HEK293 (cell line): ENCODE measurements at regions not wholly inside any gene's neighbourhood (a gene's known extent, or its start where the extent isn't known, plus 50 kb on each side); places are given as distances from the start of the nearest gene placed in this dataset.

ENCODE experiments used
- CTCF ChIA-PET: fragments of 350-600 bp; formaldehyde crosslinking; extraction: SDS; loops from one replicate; lab custom pipeline; 2021; ENCODE audit warnings: antibody characterized with exemption; lab: Yijun Ruan, JAX
- POLR2A ChIA-PET: fragments of 300-600 bp; formaldehyde crosslinking; extraction: SDS; loops from one replicate; lab custom pipeline; 2020; ENCODE audit warnings: antibody characterized with exemption, inconsistent platforms; lab: Yijun Ruan, JAX
- H3K27ac ChIP-seq: fragments of 200-500 bp; sonication (Bioruptor generic); 2 replicates; pipeline ENCODE4 v1.5.1; 2014; ENCODE audit warnings: low read depth, low read length, control low read depth, inconsistent platforms; ENCODE audit errors: extremely low read depth
- H3K36me3 ChIP-seq, 2 experiments: fragments of 200-500 bp in 1 of 2; sonication (Bioruptor generic) in 1 of 2; 1 replicate in 1 of 2; 2 replicates in 1 of 2; pipeline ENCODE4 v1.5.1; 2014 to 2017; ENCODE audit warnings: inconsistent platforms in 2 of 2, low read length in 2 of 2; ENCODE audit not compliant: control insufficient read depth in 2 of 2, insufficient read depth in 1 of 2
- H3K4me1 ChIP-seq: fragments of 200-500 bp; sonication (Bioruptor generic); 2 replicates; pipeline ENCODE4 v1.5.1; 2014; ENCODE audit warnings: mild to moderate bottlenecking, low read length, inconsistent platforms; ENCODE audit not compliant: control insufficient read depth, insufficient read depth
- H3K4me3 ChIP-seq: 2 replicates; pipeline ENCODE4 v1.5.1; 2011; ENCODE audit warnings: low read depth, mild to moderate bottlenecking, control low read depth, low read length, moderate library complexity
- H3K9me3 ChIP-seq: fragments of 200-500 bp; sonication (Bioruptor generic); 2 replicates; pipeline ENCODE4 v1.5.1; 2014; ENCODE audit warnings: low read depth, low read length, inconsistent platforms; ENCODE audit not compliant: control insufficient read depth, insufficient read depth
- GFI1B ChIP-seq: fragments of 450-650 bp; formaldehyde crosslinking; IDR thresholded peaks from 2 replicates; pipeline ENCODE4 v1.5.1; 2016; ENCODE audit warnings: missing biosample characterization, missing genetic modification characterization
- HOXD13 ChIP-seq: sonication (generic); formaldehyde crosslinking; IDR thresholded peaks from 2 replicates; pipeline ENCODE4 v1.8.0; 2022; ENCODE audit warnings: missing genetic modification reagents, borderline replicate concordance
- KLF1 ChIP-seq: fragments of 450-650 bp; formaldehyde crosslinking; IDR thresholded peaks from 2 replicates; pipeline ENCODE4 v1.5.1; 2016; ENCODE audit warnings: missing biosample characterization, missing genetic modification characterization
- PRDM1 ChIP-seq: fragments of 450-650 bp; formaldehyde crosslinking; IDR thresholded peaks from 2 replicates; pipeline ENCODE4; 2016; ENCODE audit warnings: missing biosample characterization, missing genetic modification characterization
- WT1 ChIP-seq: fragments of 450-650 bp; formaldehyde crosslinking; IDR thresholded peaks from 2 replicates; pipeline ENCODE4 v1.5.1; 2016; ENCODE audit warnings: missing biosample characterization, missing genetic modification characterization
- ZBTB20 ChIP-seq: fragments of 450-650 bp; formaldehyde crosslinking; IDR thresholded peaks from 2 replicates; pipeline ENCODE4 v1.5.1; 2016; ENCODE audit warnings: missing biosample characterization, missing genetic modification characterization
- ZFHX2 ChIP-seq: fragments of 450-650 bp; formaldehyde crosslinking; conservative IDR thresholded peaks from 2 replicates; pipeline ENCODE4 v1.5.1; 2016; ENCODE audit warnings: missing biosample characterization, missing genetic modification characterization
- ZFP41 ChIP-seq: fragments of 450-650 bp; formaldehyde crosslinking; IDR thresholded peaks from 2 replicates; pipeline ENCODE4 v1.5.1; 2016; ENCODE audit warnings: missing biosample characterization, missing genetic modification characterization, borderline replicate concordance
- ZNF10 ChIP-seq: fragments of 450-650 bp; formaldehyde crosslinking; IDR thresholded peaks from 2 replicates; pipeline ENCODE4 v1.5.1; 2017; ENCODE audit warnings: missing biosample characterization, missing genetic modification characterization
- ZNF155 ChIP-seq: fragments of 450-650 bp; formaldehyde crosslinking; IDR thresholded peaks from 2 replicates; pipeline ENCODE4 v1.5.1; 2016; ENCODE audit warnings: missing biosample characterization, missing genetic modification characterization
- ZNF16 ChIP-seq: fragments of 450-650 bp; formaldehyde crosslinking; IDR thresholded peaks from 2 replicates; pipeline ENCODE4 v1.5.1; 2016; ENCODE audit warnings: low read depth, missing biosample characterization, missing genetic modification characterization
- ZNF223 ChIP-seq: fragments of 450-650 bp; formaldehyde crosslinking; IDR thresholded peaks from 2 replicates; pipeline ENCODE4 v1.5.1; 2016; ENCODE audit warnings: missing biosample characterization, missing genetic modification characterization
- ZNF473 ChIP-seq: fragments of 450-650 bp; formaldehyde crosslinking; IDR thresholded peaks from 2 replicates; pipeline ENCODE4 v1.5.1; 2017; ENCODE audit warnings: missing biosample characterization, missing genetic modification characterization
- ZNF514 ChIP-seq: fragments of 450-650 bp; formaldehyde crosslinking; IDR thresholded peaks from 2 replicates; pipeline ENCODE4 v1.5.1; 2016; ENCODE audit warnings: missing biosample characterization, missing genetic modification characterization
- ZNF548 ChIP-seq: fragments of 450-650 bp; formaldehyde crosslinking; IDR thresholded peaks from 2 replicates; pipeline ENCODE4 v1.5.1; 2016; ENCODE audit warnings: missing biosample characterization, missing genetic modification characterization
- ZNF558 ChIP-seq: fragments of 450-650 bp; formaldehyde crosslinking; IDR thresholded peaks from 2 replicates; pipeline ENCODE4 v1.5.1; 2016; ENCODE audit warnings: missing biosample characterization, missing genetic modification characterization
- ZNF623 ChIP-seq: fragments of 450-650 bp; formaldehyde crosslinking; IDR thresholded peaks from 2 replicates; pipeline ENCODE4 v1.5.1; 2016; ENCODE audit warnings: missing biosample characterization, missing genetic modification characterization
- ZNF707 ChIP-seq: fragments of 450-650 bp; formaldehyde crosslinking; IDR thresholded peaks from 2 replicates; pipeline ENCODE4 v1.5.1; 2016; ENCODE audit warnings: missing biosample characterization, missing genetic modification characterization
- ZNF843 ChIP-seq: fragments of 450-650 bp; formaldehyde crosslinking; IDR thresholded peaks from 2 replicates; pipeline ENCODE4 v1.5.1; 2016; ENCODE audit warnings: missing biosample characterization, missing genetic modification characterization
- ZSCAN23 ChIP-seq: fragments of 450-650 bp; formaldehyde crosslinking; IDR thresholded peaks from 2 replicates; pipeline ENCODE4 v1.5.1; 2016; ENCODE audit warnings: missing biosample characterization, missing genetic modification characterization
- TF ChIP-seq, protein P1 (sequence below): fragments of 450-650 bp; formaldehyde crosslinking; IDR thresholded peaks from 2 replicates; pipeline ENCODE4 v1.5.1; 2016; ENCODE audit warnings: missing biosample characterization, missing genetic modification characterization
- TF ChIP-seq, protein P2 (sequence below): fragments of 450-650 bp; formaldehyde crosslinking; conservative IDR thresholded peaks from 2 replicates; pipeline ENCODE4 v1.5.1; 2016; ENCODE audit warnings: low read depth, missing biosample characterization, missing genetic modification characterization
- TF ChIP-seq, protein P3 (sequence below): fragments of 450-650 bp; formaldehyde crosslinking; IDR thresholded peaks from 2 replicates; pipeline ENCODE4 v1.5.1; 2016; ENCODE audit warnings: missing biosample characterization, missing genetic modification characterization
- TF ChIP-seq, protein P4 (sequence below): sonication (generic); formaldehyde crosslinking; IDR thresholded peaks from 2 replicates; pipeline ENCODE4 v1.8.1; 2022; ENCODE audit warnings: mild to moderate bottlenecking, moderate library complexity, missing genetic modification reagents

DNA sequence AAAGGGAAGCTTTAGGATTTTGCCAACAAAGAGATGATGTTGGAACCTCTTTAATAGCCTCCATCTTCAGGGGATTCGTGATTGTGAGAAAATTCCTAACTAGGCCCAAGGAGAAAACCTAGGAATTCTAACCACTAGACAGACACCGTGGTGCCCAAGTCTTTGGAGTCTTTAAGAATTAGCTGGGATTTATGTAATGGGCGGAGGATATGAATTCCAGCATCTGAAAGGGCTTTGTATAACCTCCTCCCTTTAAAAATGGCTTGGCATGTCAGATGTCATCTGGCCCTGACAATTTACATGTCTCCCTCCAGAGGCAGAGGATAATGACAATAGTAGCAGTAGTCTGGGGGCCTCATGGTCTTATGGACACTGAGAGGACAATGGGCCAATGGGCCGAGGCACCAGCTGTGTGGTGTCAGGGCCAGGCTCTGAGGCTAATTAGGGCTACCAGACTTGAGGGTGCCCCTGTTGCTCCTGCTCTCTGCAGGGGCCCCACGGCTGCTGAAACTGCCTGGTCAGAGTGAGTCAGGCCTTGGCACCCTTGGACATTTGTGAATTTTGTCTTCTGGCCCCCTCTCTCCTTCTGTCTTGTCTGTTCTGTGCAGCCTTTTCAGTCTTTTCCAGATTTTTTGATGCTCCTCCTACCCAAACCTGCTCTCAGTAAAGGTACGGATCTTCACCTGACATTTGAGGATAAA is 113.9 kb downstream of the EDN1 start:
- Histone ChIP-seq H3K36me3 (no peaks in the 10 kb centered on the region), H3K4me1 (no peaks in the 10 kb centered on the region), H3K9me3 (no peaks in the 10 kb centered on the region), H3K4me3 (no peak overlapping the region), H3K27ac (no peak overlapping the region)
- CTCF ChIA-PET = no interaction called here
- POLR2A ChIA-PET = no interaction called here
- TF ChIP-seq ZNF623 (no peak), ZBTB20 (tag by site-specific recombination) (no peak), ZNF155 (tag by site-specific recombination) (no peak), WT1 (tag by site-specific recombination) (no peak), HOXD13 (no peak), GFI1B (tag by site-specific recombination) (no peak), ZNF16 (tag by site-specific recombination) (no peak), PRDM1 (tag by site-specific recombination) (no peak), ZNF843 (tag by site-specific recombination) (no peak), ZNF514 (no peak), ZFHX2 (tag by site-specific recombination) (no peak), ZNF10 (tag by site-specific recombination) (no peak), ZFP41 (no peak)
- TF ChIP-seq, protein P1, sequence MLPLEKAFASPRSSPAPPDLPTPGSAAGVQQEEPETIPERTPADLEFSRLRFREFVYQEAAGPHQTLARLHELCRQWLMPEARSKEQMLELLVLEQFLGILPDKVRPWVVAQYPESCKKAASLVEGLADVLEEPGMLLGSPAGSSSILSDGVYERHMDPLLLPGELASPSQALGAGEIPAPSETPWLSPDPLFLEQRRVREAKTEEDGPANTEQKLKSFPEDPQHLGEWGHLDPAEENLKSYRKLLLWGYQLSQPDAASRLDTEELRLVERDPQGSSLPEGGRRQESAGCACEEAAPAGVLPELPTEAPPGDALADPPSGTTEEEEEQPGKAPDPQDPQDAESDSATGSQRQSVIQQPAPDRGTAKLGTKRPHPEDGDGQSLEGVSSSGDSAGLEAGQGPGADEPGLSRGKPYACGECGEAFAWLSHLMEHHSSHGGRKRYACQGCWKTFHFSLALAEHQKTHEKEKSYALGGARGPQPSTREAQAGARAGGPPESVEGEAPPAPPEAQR (tag by site-specific recombination) = no peak
- TF ChIP-seq, protein P2, sequence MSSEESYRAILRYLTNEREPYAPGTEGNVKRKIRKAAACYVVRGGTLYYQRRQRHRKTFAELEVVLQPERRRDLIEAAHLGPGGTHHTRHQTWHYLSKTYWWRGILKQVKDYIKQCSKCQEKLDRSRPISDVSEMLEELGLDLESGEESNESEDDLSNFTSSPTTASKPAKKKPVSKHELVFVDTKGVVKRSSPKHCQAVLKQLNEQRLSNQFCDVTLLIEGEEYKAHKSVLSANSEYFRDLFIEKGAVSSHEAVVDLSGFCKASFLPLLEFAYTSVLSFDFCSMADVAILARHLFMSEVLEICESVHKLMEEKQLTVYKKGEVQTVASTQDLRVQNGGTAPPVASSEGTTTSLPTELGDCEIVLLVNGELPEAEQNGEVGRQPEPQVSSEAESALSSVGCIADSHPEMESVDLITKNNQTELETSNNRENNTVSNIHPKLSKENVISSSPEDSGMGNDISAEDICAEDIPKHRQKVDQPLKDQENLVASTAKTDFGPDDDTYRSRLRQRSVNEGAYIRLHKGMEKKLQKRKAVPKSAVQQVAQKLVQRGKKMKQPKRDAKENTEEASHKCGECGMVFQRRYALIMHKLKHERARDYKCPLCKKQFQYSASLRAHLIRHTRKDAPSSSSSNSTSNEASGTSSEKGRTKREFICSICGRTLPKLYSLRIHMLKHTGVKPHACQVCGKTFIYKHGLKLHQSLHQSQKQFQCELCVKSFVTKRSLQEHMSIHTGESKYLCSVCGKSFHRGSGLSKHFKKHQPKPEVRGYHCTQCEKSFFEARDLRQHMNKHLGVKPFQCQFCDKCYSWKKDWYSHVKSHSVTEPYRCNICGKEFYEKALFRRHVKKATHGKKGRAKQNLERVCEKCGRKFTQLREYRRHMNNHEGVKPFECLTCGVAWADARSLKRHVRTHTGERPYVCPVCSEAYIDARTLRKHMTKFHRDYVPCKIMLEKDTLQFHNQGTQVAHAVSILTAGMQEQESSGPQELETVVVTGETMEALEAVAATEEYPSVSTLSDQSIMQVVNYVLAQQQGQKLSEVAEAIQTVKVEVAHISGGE = no peak
- TF ChIP-seq, all 188 proteins: peak for 0

DNA sequence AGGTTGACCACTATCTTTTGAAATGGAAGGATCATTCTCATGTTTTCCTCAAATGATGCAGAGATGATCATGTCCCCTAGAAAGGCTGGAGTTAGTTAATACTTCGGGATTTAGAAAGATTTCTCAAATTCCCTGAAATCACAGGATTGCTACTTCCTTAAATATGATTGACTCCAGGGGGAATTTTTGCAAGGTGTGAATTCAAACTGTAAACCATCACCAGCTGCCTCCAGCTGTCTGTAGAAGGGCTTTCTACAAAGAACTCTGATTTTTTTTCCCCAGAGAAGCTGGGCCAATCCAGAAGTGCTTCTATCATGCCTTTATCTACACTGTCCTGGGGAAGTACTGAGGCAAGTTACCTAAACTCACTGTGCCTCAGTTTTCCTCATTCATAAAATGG is 114.5 kb downstream of the EDN1 start:
- TF ChIP-seq, protein P3, sequence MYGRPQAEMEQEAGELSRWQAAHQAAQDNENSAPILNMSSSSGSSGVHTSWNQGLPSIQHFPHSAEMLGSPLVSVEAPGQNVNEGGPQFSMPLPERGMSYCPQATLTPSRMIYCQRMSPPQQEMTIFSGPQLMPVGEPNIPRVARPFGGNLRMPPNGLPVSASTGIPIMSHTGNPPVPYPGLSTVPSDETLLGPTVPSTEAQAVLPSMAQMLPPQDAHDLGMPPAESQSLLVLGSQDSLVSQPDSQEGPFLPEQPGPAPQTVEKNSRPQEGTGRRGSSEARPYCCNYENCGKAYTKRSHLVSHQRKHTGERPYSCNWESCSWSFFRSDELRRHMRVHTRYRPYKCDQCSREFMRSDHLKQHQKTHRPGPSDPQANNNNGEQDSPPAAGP = no peak
- TF ChIP-seq ZNF548 (tag by site-specific recombination) (no peak), ZSCAN23 (tag by site-specific recombination) (no peak), ZNF473 (no peak), ZNF223 (tag by site-specific recombination) (no peak), KLF1 (tag by site-specific recombination) (no peak), ZNF558 (no peak), ZNF707 (tag by site-specific recombination) (no peak)
- TF ChIP-seq, protein P4, sequence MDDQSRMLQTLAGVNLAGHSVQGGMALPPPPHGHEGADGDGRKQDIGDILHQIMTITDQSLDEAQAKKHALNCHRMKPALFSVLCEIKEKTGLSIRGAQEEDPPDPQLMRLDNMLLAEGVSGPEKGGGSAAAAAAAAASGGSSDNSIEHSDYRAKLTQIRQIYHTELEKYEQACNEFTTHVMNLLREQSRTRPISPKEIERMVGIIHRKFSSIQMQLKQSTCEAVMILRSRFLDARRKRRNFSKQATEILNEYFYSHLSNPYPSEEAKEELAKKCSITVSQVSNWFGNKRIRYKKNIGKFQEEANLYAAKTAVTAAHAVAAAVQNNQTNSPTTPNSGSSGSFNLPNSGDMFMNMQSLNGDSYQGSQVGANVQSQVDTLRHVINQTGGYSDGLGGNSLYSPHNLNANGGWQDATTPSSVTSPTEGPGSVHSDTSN (CRISPR knock-in tag) = no peak
- ChIA-PET CTCF (no interaction called here), POLR2A (no interaction called here)
- no peak overlapping the region for H3K4me3 ChIP-seq
- no peaks in the 10 kb centered on the region for H3K4me1 ChIP-seq
- H3K9me3 ChIP-seq = no peaks in the 10 kb centered on the region
- H3K36me3 ChIP-seq = no peaks in the 10 kb centered on the region
- no peak overlapping the region for H3K27ac ChIP-seq
